HL-60 (cell line): ENCODE measurements at regions not wholly inside any gene's neighbourhood (a gene's known extent, or its start where the extent isn't known, plus 50 kb on each side); places are given as distances from the start of the nearest gene placed in this dataset.

Experiments
- CTCF ChIP-seq: IDR thresholded peaks from one replicate; pipeline ENCODE4 v1.5.1; 2011; ENCODE audit warnings: low read length, control low read depth, inconsistent platforms; ENCODE audit not compliant: insufficient read depth
- POLR2AphosphoS5 ChIP-seq: IDR thresholded peaks from 2 replicates; pipeline ENCODE4 v1.6.1; 2012; ENCODE audit warnings: low read depth
- SPI1 ChIP-seq: IDR thresholded peaks from 2 replicates; pipeline ENCODE4 v1.6.1; 2012; ENCODE audit warnings: low read depth, mild to moderate bottlenecking, borderline replicate concordance

DNA sequence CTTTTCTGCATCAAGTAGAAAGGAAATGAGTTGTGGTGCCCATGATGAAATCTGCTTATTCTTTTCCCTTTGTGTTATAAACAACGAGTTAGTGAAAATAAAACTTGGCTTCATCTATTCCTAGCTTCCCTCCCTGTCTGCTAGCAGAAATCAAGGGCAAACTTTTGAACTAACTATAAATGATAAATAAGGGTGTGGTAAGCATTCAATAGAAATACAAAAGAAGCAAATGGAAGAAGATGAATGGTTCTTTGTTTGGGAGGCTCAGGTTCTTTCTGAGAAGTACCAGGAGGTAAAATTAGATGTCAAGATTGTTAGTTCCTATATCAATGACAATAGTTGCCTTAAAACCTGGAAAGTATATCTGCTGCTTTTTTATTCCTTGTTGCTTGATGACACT lies 275.3 kb upstream of the PRR20A start:
- TF ChIP-seq POLR2AphosphoS5 (no peak), CTCF (no peak), SPI1 (no peak)
